HUES6 (cell line): ENCODE measurements at regions not wholly inside any gene's neighbourhood (a gene's known extent, or its start where the extent isn't known, plus 50 kb on each side); places are given as distances from the start of the nearest gene placed in this dataset.

Experiments
- H3K27ac ChIP-seq: 2 replicates; pipeline ENCODE4 v1.7.0; 2013; ENCODE audit warnings: low read depth, mild to moderate bottlenecking, low read length, inconsistent platforms
- H3K27me3 ChIP-seq: 2 replicates; pipeline ENCODE4 v1.6.1; 2013; ENCODE audit warnings: low read length; ENCODE audit not compliant: control insufficient read depth, insufficient read depth
- H3K36me3 ChIP-seq: 2 replicates; pipeline ENCODE4 v1.6.1; 2013; ENCODE audit warnings: low read length; ENCODE audit not compliant: control insufficient read depth, insufficient read depth
- H3K4me1 ChIP-seq: 2 replicates; pipeline ENCODE4 v1.6.1; 2013; ENCODE audit warnings: low read length; ENCODE audit not compliant: control insufficient read depth, insufficient read depth
- H3K4me3 ChIP-seq: 2 replicates; pipeline ENCODE4 v1.5.1; 2013; ENCODE audit warnings: low read depth, low read length
- H3K9ac ChIP-seq: one replicate; pipeline ENCODE4 v1.6.1; 2013; ENCODE audit warnings: mild to moderate bottlenecking, low read length
- H3K9me3 ChIP-seq: 2 replicates; pipeline ENCODE4 v1.6.1; 2013; ENCODE audit warnings: low read depth, low read length; ENCODE audit not compliant: control insufficient read depth, insufficient read depth

- Histone ChIP-seq H3K4me3 (no peak overlapping the region), H3K36me3 (no peaks in the 10 kb centered on the region), H3K4me1 (peaks cover 10% of the 10 kb centered on the region; the same call in 1 of the 2 replicates), H3K9me3 (no peaks in the 10 kb centered on the region; the same call in 1 of the 2 replicates), H3K27me3 (no peaks in the 10 kb centered on the region), H3K9ac (no peak overlapping the region), H3K27ac (no peak overlapping the region)
Measured at GRCh38 chr11:128206461-128206860, 380.9 kb downstream of the ETS1 start.

GRCh38 chr11:128205796-128206195 is 381.6 kb downstream of the ETS1 start:
- H3K4me3 ChIP-seq, result no peak overlapping the region
- H3K9me3 ChIP-seq, result no peaks in the 10 kb centered on the region; the same call in 1 of the 2 replicates
- peaks cover 7% of the 10 kb centered on the region; the same call in 1 of the 2 replicates for H3K4me1 ChIP-seq
- no peaks in the 10 kb centered on the region for H3K27me3 ChIP-seq
- H3K27ac ChIP-seq, result no peak overlapping the region
- no peaks in the 10 kb centered on the region for H3K36me3 ChIP-seq
- H3K9ac ChIP-seq, result no peak overlapping the region

GRCh38 chr11:128204898-128205297 is 382.5 kb downstream of the ETS1 start:
- Histone ChIP-seq H3K36me3 (no peaks in the 10 kb centered on the region), H3K9ac (no peak overlapping the region), H3K4me1 (peaks cover under 1% of the 10 kb centered on the region; the same call in 1 of the 2 replicates), H3K27me3 (no peaks in the 10 kb centered on the region), H3K9me3 (no peaks in the 10 kb centered on the region; the same call in 1 of the 2 replicates), H3K4me3 (no peak overlapping the region), H3K27ac (no peak overlapping the region)

GRCh38 chr11:128201801-128202200 is 385.6 kb downstream of the ETS1 start:
- Histone ChIP-seq H3K4me1 (no peaks in the 10 kb centered on the region), H3K36me3 (no peaks in the 10 kb centered on the region), H3K27me3 (no peaks in the 10 kb centered on the region), H3K9me3 (no peaks in the 10 kb centered on the region; the same call in 1 of the 2 replicates), H3K27ac (no peak overlapping the region), H3K4me3 (no peak overlapping the region), H3K9ac (no peak overlapping the region)

GRCh38 chr11:128201009-128201408 is 386.3 kb downstream of the ETS1 start:
- no peak overlapping the region for H3K4me3 ChIP-seq
- no peak overlapping the region for H3K27ac ChIP-seq
- no peaks in the 10 kb centered on the region for H3K27me3 ChIP-seq
- no peaks in the 10 kb centered on the region for H3K36me3 ChIP-seq
- H3K4me1 ChIP-seq, result no peaks in the 10 kb centered on the region
- no peak overlapping the region for H3K9ac ChIP-seq
- no peaks in the 10 kb centered on the region for H3K9me3 ChIP-seq

- H3K9ac ChIP-seq, result no peak overlapping the region
- H3K9me3 ChIP-seq, result no peaks in the 10 kb centered on the region
- H3K27me3 ChIP-seq, result no peaks in the 10 kb centered on the region
- H3K27ac ChIP-seq, result no peak overlapping the region
- H3K4me3 ChIP-seq, result no peak overlapping the region
- H3K4me1 ChIP-seq, result no peaks in the 10 kb centered on the region
- no peaks in the 10 kb centered on the region for H3K36me3 ChIP-seq
Measured at GRCh38 chr11:128200467-128200866, 386.9 kb downstream of the ETS1 start.

GRCh38 chr11:128198216-128198772 is 389.1 kb downstream of the ETS1 start:
- Histone ChIP-seq H3K4me3 (no peak overlapping the region), H3K9ac (no peak overlapping the region), H3K4me1 (no peaks in the 10 kb centered on the region), H3K27ac (no peak overlapping the region), H3K27me3 (no peaks in the 10 kb centered on the region), H3K36me3 (no peaks in the 10 kb centered on the region), H3K9me3 (no peaks in the 10 kb centered on the region)

- Histone ChIP-seq H3K4me1 (no peaks in the 10 kb centered on the region), H3K27me3 (no peaks in the 10 kb centered on the region)
Measured at GRCh38 chr11:128196235-128196634, 391.1 kb downstream of the ETS1 start.

GRCh38 chr11:128195756-128196155 is 391.6 kb downstream of the ETS1 start:
- Histone ChIP-seq H3K36me3 (no peaks in the 10 kb centered on the region), H3K27ac (no peak overlapping the region), H3K9me3 (no peaks in the 10 kb centered on the region), H3K4me1 (no peaks in the 10 kb centered on the region), H3K9ac (no peak overlapping the region), H3K4me3 (no peak overlapping the region), H3K27me3 (no peaks in the 10 kb centered on the region)

More at GRCh38 chr11:128196235-128196634, 391.1 kb downstream of the ETS1 start:
- Histone ChIP-seq H3K27ac (no peak overlapping the region), H3K9ac (no peak overlapping the region), H3K4me3 (no peak overlapping the region), H3K9me3 (no peaks in the 10 kb centered on the region), H3K36me3 (no peaks in the 10 kb centered on the region)

GRCh38 chr11:128195057-128195751 is 392.2 kb downstream of the ETS1 start:
- no peaks in the 10 kb centered on the region for H3K9me3 ChIP-seq
- no peaks in the 10 kb centered on the region for H3K27me3 ChIP-seq
- no peak overlapping the region for H3K9ac ChIP-seq
- no peaks in the 10 kb centered on the region for H3K36me3 ChIP-seq
- no peaks in the 10 kb centered on the region for H3K4me1 ChIP-seq
- no peak overlapping the region for H3K27ac ChIP-seq
- no peak overlapping the region for H3K4me3 ChIP-seq

- Histone ChIP-seq H3K4me1 (no peaks in the 10 kb centered on the region), H3K4me3 (no peak overlapping the region), H3K27me3 (no peaks in the 10 kb centered on the region), H3K9me3 (no peaks in the 10 kb centered on the region), H3K9ac (no peak overlapping the region), H3K27ac (no peak overlapping the region), H3K36me3 (no peaks in the 10 kb centered on the region)
Measured at GRCh38 chr11:128194216-128194615, 393.1 kb downstream of the ETS1 start.
